COLO668 (cell line): ENCODE measurements at regions not wholly inside any gene's neighbourhood (a gene's known extent, or its start where the extent isn't known, plus 50 kb on each side); places are given as distances from the start of the nearest gene placed in this dataset.
"Not testable (repeated sequence)": the region's sequence is repeated elsewhere in the genome, so short reads cannot be mapped to it uniquely, and the experiment has no call there.

Source experiments
- DNase-seq: peaks from one replicate; lab custom pipeline; 2025; ENCODE audit not compliant: unreplicated experiment; lab: John Stamatoyannopoulos, UW

GRCh38 chrX:140447150-140447549 lies 57.7 kb downstream of the SOX3 start:
- no peak for DNase-seq

- DNase-seq, result no peak
These were observed 64.0 kb downstream of the SOX3 start for GRCh38 chrX:140440876-140441275.

GRCh38 chrX:140439476-140439875 lies 65.4 kb downstream of the SOX3 start:
- DNase-seq, result peak; percentile 5

GRCh38 chrX:140434347-140434746 lies 70.5 kb downstream of the SOX3 start:
- DNase-seq, result no peak

- no peak for DNase-seq
These were observed 71.3 kb downstream of the SOX3 start for GRCh38 chrX:140433582-140433981.

- no peak for DNase-seq
These were observed 72.3 kb downstream of the SOX3 start for GRCh38 chrX:140432346-140433175.

- no peak for DNase-seq
These were observed 73.3 kb downstream of the SOX3 start for GRCh38 chrX:140431521-140431920.

GRCh38 chrX:140425712-140426395 lies 79.0 kb downstream of the SOX3 start:
- DNase-seq, result no peak

GRCh38 chrX:140422501-140422900 lies 82.4 kb downstream of the SOX3 start:
- no peak for DNase-seq

- DNase-seq, result not testable (repeated sequence)
These were observed 102.7 kb downstream of the SOX3 start for GRCh38 chrX:140402131-140402530.

GRCh38 chrX:140396326-140396725 lies 108.5 kb downstream of the SOX3 start:
- not testable (repeated sequence) for DNase-seq

GRCh38 chrX:140393507-140393906 lies 111.4 kb downstream of the SOX3 start:
- DNase-seq, result no peak

GRCh38 chrX:140391313-140391712 lies 113.6 kb downstream of the SOX3 start:
- DNase-seq, result no peak

GRCh38 chrX:140389331-140389730 lies 115.5 kb downstream of the SOX3 start:
- no peak for DNase-seq

GRCh38 chrX:140362861-140363260 lies 142.0 kb downstream of the SOX3 start:
- no peak for DNase-seq

GRCh38 chrX:140360924-140361323 lies 143.9 kb downstream of the SOX3 start:
- DNase-seq, result no peak

GRCh38 chrX:140360284-140360683 lies 144.6 kb downstream of the SOX3 start:
- peak; percentile 0 for DNase-seq

GRCh38 chrX:140355922-140356321 lies 148.9 kb downstream of the SOX3 start:
- no peak for DNase-seq

GRCh38 chrX:140355429-140355828 lies 149.4 kb downstream of the SOX3 start:
- no peak for DNase-seq

- DNase-seq, result no peak
These were observed 150.3 kb downstream of the SOX3 start for GRCh38 chrX:140354431-140355120.

GRCh38 chrX:140346729-140347128 lies 158.1 kb downstream of the SOX3 start:
- DNase-seq, result no peak
